ENCODE measurements at regions not wholly inside any gene's neighbourhood (a gene's known extent, or its start where the extent isn't known, plus 50 kb on each side); places are given as distances from the start of the nearest gene placed in this dataset.
"Not testable (repeated sequence)": the region's sequence is repeated elsewhere in the genome, so short reads cannot be mapped to it uniquely, and the experiment has no call there.

DNA sequence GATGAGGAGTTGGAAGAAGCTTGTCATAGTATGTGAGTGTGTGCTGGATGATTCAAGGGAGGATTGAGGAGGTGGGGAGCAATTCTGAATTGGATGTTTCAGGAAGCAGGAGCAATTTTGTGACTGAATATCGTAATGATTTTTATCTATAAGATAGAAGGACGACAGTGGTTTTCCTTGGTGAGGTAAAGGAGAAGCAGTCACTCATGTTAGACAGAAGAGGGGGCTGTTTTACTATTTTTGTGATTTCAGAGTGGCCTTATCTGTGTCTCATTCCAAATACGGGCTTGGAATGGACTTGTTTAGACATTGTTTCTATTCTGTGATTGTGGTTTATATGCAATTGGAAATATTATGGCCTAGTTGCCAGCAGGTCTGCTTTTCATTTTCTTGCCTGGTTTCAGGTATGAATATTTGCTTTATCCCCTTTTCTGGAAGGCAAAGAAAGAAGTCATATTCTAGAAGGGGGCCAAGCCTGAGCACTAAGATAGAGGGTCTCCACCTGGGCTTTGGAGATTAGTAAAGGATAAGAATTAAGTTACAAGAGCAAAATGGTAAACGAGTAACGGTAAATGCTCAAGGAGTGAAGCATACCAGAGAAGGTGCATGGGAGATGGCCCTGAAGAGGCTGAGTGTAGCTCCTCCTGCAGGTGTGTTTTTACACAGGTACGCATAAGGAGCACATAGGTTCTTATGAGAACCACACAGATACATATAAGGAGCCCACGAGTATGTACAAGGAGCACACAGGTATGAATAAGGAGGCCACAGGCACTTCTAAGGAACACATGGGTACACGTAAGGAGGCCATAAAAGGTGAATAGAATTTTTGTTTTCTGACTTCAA, 124.6 kb upstream of the KCNAB1 start:
- no peak for DNase-seq (ENCODE audit: extremely low read depth in 1 of 2, low read depth in 1 of 2)

DNA sequence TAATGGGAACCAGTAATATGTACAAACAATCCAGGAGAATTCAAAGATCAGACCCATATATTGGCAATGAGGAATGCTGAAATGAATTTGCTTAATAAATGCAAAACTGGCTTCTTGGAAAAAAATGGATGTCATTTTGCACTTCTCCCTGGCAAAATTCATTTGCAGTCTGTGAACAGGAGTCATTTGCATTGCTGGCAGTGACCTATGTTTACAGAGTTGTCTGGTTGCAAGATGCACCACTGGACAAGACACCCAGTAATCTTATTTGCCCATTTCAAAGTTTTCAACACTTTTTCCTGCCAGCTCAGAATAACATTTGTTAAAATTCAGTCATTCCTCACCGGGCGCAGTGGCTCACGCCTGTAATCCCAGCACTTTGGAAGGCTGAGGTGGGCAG, 123.5 kb upstream of the KCNAB1 start:
- DNase-seq (ENCODE audit: extremely low read depth in 1 of 2, low read depth in 1 of 2): no peak

DNA sequence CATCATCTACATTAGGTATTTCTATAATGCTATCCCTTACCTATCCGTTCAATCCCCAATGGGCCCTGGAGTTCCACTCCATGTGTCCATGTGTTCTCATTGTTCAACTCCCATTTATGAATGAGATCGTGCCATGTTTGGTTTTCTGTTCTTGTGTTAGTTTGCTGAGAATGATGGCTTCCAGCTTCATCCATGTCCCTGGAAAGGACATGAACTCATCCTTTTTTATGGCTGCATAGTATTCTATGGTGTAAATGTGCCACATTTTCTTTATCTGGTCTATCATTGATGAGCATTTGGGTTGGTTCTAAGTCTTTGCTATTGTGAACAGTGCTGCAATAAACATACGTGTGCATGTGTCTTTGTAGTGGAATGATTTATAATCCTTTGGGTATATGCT, 122.2 kb upstream of the KCNAB1 start:
- DNase-seq (ENCODE audit: extremely low read depth in 1 of 2, low read depth in 1 of 2): not testable (repeated sequence)

DNA sequence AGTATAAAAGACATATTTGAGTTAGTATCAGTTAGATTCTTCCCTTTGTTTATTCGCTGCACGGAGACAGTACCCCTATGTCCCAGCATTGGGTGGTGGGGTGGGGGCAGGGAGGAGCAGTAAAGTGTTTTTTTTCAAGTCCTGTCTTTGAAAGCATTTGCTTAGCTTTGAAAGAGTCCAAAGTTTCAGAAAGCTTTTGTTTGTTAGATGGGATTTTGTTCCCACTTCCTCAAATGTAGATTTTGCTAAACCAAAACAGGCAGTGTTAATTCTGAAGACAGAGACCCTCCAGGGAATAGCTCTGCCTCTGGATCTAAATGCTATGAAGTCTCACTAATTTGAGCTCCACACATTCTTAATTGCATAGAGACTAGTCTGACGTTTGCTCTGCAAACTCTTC, 114.6 kb upstream of the KCNAB1 start:
- no peak for DNase-seq (ENCODE audit: extremely low read depth in 1 of 2, low read depth in 1 of 2)

DNA sequence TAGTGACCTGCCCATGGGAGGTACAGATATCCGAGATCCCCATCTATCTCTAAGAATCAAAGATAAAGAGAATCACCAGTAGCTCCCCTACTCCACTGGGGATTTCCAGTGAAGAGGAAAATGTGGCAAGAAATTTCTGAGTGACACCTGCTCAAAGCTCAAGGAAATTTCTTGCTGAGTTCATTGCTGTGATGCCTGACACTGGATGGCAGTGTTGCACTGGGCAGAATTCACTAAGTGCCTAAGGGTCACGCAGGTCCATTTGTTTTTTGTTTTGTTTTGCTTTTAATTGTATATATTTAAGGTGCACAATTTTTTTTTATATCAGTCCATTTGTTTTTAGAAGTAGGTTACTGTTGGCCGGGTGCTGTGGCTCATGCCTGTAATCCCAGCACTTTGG, 109.5 kb upstream of the KCNAB1 start:
- DNase-seq (ENCODE audit: extremely low read depth in 1 of 2, low read depth in 1 of 2): no peak

DNA sequence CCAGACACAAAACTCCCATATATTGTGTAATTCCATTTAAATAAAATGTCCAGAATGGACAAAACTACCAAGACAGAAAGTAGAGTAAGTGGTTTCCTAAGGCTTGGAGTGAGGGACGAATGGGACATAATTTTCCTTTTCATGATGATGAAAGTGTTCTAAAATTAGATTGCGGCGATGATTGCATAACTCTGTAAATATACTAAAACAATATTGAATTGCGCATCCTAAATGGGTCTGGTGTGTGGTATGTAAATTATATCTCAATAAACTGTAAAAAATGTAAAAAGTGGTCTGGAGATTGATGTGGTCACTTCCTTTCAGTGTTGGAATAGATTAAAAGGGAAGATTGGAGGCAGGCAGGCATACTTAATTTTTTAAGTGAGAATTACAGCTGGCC, 105.9 kb upstream of the KCNAB1 start:
- no peak for DNase-seq (ENCODE audit: extremely low read depth in 1 of 2, low read depth in 1 of 2)

DNA sequence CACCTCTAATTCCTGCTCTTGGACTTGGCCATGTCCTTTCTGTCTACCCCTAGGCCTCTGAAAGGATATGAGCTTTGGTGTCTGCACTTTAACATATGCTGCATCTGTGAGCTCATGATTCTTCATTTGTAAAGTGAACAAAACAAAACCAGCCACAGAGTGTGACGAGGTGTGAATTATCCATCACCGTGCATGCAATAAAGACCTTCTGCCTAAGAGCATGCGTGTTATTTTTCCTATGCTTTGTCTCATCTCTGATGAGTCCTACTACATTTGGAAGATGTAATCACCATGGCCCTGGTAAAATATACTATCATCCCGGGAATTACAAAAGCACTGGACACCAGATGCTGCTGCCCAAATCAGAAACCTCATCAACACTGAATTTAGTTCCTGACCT, 103.5 kb upstream of the KCNAB1 start:
- no peak for DNase-seq (ENCODE audit: extremely low read depth in 1 of 2, low read depth in 1 of 2)

DNA sequence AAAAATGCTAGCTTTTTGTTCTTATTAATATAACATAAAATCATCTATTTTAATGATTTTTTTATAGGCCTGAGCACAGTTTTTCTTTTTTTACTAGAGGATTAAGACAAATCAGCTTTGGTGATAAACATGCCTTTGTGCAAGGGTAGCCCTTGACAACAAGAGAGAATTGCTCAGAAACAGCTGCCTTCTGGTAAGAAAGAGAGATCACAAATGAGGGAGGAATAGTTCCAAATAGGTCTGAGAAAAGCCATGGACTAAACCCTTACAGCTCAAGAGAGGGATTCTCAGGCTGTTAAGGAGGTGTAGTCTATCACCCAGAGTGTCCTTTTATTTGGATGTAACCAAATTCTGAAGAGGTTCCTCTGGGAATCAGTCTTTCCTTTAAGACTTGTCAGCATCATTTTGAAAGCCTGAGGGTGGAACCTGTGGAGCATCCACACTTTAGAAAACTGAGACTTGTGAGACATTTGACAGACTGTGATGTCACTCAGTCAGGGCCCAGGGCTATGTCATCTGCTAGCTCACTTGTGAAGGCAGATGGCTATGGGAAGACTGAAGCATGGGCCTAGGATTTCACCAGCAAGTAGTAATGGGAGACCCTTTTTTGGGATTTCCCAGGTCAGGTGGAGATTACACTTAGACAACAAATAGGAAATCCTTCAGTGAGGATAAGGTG, 102.9 kb upstream of the KCNAB1 start:
- DNase-seq (ENCODE audit: extremely low read depth in 1 of 2, low read depth in 1 of 2): no peak

DNA sequence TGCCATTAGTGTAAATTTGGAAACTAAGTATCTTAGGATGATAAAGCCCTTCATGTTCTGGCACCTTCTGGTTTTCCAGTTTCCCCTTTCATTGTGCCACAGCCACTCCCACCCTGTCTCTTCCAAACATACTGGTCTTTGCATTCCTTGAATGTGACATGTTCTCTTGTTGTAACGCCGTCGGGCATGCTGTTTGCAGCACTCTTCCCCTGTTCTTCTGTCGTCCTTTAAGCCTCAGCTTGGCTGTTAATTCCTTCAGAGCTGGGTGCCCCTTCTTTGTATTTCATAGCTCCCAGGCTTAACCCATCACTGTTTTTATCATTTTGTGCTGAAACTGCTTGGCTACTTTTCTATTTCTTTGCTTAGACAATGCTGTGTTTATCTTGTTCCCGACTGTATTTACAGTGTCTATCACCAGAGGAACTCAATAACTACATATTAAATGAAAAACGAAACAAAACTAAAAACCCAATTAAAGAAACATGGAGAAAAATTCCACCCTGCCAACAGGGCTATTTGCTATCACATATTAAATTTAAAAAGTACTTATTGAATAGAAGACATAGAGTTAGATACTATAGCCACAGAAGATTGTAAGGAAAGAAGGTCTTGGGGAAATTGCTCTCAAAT, 95.4 kb upstream of the KCNAB1 start:
- no peak for DNase-seq (ENCODE audit: extremely low read depth in 1 of 2, low read depth in 1 of 2)

DNA sequence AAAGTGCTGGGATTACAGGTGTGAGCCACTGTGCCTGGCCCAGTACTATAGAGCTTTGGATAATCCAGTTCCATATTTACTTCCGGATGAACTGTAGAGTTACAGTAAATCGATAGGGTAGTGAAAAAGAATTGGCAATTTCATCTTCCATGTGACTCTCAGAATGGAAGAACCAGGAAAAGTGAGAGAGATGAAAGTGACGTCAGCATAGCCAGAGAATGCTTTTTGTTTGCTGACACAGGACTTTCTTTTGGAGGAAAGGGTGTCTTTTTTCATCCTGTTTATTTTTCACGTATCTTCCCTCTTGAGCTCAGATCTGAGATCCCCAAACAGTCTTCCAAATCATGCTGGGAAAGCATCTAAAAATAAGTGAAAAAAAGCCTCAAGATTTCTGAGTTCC, 91.2 kb upstream of the KCNAB1 start:
- DNase-seq (ENCODE audit: extremely low read depth in 1 of 2, low read depth in 1 of 2): no peak

DNA sequence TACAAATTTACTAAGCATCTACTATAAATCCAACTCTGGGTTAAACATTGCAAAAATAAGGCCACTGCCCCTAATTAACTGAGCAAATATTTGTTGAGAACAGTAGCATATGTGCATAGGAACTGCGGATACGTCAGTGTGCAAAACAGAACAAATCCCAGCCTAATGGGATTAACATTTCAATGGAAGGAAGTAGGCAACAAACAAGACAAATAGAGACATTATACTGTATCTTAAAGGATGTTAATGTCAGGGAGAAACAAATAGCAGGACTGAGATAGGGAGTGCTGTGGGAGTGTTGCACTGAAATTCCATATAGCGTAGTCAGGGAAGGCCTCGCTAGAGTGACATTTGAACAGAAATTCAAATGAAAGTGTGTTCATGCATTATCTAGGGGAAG, 89.7 kb upstream of the KCNAB1 start:
- no peak for DNase-seq (ENCODE audit: extremely low read depth in 1 of 2, low read depth in 1 of 2)

DNA sequence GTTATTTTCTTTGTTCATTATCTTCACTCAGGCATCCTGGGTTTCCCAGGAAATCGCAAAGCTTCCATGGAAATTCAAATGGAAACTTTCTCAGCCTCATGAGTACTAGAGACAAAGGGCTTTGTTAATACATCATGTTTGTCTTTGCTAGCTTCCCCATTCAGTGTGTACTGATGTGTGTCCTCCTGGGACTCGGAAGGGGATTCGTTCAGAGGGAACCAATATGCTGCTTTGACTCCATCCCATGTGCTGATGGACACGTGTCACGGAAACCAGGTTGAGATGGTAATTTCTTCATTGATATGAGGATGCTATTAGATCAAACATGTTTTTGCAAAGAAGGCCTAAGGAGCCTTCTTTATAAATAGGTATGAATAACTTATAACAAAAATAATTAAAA, 87.0 kb upstream of the KCNAB1 start:
- DNase-seq (ENCODE audit: extremely low read depth in 1 of 2, low read depth in 1 of 2): no peak

DNA sequence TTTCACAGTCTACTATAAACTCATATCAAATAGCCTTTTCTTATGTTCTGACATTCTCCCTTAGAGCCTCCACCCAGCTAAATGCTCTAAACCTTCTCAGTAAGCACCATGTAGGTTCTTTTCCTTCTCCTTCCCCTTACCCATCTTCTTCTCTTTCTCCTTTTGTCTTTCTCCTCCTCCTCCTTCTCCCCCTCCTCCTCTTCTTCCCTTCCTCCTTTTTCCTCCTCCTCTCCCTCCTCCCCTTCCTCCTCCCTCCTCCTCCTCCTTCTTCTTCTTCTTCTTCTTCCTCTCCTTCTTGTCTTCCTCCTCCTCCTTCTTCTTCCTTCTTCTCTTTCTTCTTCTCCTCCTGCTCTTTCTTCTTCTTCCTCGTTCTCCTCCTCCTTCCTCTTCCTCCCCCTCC, 85.2 kb upstream of the KCNAB1 start:
- no peak for DNase-seq (ENCODE audit: extremely low read depth in 1 of 2, low read depth in 1 of 2)

DNA sequence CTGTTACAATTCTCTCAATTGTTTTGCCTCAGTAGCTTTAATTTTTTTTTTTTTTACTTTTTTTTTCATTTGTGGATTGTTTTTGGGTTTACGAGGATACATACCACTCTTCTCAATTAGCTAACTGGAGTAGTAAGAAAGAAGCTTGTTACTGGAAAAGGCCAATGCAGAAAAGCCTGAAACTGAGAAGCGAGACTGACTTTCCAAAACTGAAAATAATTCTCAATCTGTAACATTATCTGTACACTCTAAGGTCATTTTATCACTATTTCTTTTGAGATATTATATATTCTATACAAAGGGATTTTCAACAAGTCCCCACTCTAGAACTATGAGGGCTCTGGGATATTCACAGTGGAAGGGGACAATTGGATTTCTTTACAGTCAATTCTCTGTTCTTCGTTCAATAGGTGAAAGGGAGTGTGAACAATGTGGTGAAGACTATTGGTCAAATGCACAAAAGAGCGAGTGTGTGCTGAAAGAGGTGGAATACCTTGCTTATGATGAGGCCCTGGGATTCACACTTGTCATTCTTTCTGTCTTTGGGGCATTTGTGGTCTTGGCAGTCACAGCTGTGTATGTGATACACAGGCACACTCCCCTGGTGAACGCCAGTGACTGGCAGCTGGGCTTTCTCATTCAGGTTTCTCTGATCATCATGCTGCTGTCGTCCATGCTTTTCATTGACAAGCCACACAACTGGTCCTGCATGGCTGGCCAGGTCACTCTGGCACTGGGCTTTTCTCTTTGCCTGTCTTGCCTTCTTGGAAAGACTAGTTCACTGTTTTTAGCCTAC, 83.9 kb upstream of the KCNAB1 start:
- DNase-seq (ENCODE audit: extremely low read depth in 1 of 2, low read depth in 1 of 2): no peak

DNA sequence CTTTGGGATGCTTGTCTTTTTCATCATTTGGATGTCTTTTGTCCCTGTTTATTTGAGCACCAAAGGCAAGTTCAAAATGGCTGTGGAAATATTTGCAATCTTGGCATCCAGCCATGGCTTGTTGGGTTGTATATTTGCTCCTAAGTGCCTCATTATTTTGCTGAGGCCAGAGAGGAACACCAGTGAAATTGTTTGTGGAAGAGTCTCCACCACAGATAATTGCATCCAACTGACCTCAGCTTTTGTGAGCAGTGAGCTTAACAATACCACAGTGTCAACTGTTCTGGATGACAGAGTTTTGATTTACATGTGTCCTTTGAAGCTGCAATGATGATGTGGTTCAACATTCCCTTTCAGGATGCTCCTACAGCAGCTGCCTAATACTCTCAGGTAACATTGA, 83.0 kb upstream of the KCNAB1 start:
- DNase-seq (ENCODE audit: extremely low read depth in 1 of 2, low read depth in 1 of 2): no peak

DNA sequence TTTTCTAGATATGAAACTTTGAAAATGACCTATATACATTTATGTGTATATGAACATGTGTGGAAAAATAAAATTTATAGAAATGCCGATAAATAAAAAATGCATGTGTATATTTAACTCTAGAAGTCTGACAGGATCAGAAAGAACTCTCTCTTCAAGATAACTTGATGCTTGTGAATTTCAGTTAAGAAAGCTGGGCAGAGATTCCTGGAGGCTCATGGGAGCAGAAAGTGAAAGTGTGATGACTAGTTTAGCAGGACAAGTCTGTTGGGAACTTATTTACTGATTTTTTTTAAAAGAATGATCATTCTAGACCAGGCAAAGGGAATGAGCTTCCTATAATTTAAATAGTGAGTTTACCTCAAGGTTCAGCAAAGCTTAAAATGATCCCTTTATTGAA, 81.5 kb upstream of the KCNAB1 start:
- no peak for DNase-seq (ENCODE audit: extremely low read depth in 1 of 2, low read depth in 1 of 2)

DNA sequence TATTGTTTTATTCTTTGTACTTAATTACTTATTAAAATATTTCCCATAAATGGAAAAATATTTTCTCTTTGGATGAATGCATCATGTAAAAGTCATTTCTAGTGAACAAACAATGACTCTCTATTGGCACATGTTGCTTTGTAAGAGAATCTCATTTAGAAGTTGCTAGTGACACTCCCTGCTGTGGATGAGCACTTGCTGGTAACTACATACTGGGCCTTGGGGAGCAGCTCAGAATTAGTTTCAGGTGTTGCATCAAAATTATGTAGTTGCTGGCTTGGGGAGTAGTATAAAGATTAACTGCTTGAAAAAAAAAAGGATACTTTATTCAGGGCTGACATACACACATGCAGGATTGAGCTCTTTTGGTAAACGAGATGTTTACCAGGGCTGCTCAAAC, 80.3 kb upstream of the KCNAB1 start:
- no peak for DNase-seq (ENCODE audit: extremely low read depth in 1 of 2, low read depth in 1 of 2)

DNA sequence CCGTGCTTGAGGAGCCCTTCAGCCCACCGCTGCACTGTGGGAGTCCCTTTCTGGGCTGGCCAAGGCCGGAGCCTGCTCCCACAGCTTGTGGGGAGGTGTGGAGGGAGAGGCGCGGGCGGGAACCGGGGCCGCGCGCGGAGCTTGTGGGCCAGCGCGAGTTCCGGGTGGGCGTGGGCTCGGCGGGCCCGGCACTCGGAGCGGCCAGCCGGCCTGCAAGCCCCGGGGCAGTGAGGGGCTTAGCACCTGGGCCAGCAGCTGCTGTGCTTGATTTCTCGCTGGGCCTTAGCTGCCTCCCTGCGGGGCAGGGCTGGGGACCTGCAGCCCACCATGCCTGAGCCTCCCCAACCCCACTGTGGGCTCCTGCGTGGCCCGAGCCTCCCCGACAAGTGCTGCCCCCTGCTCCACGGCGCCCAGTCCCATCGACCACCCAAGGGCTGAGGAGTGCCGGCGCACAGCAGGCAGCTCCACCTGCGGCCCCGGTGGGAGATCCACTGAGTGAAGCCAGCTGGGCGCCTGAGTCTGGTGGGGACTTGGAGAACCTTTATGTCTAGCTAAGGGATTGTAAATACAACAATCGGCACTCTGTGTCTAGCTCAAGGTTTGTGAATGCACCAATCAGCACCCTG, 79.0 kb upstream of the KCNAB1 start:
- not testable (repeated sequence) for DNase-seq (ENCODE audit: extremely low read depth in 1 of 2, low read depth in 1 of 2)

DNA sequence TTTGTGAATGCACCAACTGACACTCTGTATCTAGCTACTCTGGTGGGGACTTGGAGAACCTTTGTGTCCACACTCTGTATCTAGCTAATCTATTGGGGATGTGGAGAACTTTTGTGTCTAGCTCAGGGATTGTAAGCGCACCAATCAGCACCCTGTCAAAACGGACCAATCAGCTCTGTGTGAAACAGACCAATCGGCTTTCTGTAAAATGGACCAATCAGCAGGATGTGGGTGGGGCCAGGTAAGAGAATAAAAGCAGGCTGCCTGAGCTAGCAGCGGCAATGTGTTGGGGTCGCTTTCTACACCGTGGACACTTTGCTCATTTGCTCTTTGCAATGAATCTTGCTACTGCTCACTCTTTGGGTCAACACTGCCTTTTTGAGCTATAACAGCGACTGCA, 78.5 kb upstream of the KCNAB1 start:
- not testable (repeated sequence) for DNase-seq (ENCODE audit: extremely low read depth in 1 of 2, low read depth in 1 of 2)

DNA sequence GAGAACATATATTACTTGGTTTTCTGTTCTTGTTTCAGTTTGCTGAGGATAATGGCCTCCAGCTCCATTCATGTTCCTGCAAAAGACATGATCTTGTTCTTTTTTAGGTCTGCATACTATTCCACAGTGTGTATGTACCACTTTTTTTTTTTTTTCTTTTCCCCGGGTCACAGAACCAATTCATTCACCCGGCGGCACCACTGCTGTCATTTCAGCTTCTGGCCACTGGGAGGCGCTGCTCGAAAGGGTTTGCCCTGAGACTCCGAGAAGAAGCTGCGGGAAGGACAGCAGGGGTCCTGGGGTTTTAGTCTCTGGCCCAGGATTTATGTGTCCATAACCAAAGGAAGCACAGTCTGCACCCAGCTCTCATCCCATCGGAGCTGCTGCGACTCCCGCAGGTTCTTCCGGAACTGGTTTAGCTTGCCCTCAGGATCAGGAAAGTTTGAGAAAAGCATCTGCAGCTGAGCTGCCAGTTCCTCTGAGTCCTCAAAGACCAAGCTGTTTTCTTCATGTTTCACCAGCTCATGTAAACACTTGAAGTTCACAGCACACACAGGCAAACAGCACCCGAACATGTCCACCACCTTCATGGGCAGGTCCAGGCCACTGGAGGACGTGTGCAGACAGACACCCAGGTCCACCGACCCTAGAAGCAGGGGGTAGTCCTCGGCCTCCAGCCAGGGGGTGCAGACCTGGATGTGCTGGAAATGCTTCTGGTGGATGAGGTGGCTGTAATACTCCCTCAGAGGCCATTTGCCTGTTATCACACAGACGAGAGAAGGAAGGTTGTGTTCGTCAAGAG, 76.3 kb upstream of the KCNAB1 start:
- DNase-seq (ENCODE audit: extremely low read depth in 1 of 2, low read depth in 1 of 2): peak; percentile 18 to 25

All from stimulated activated CD8-positive, alpha-beta memory T cell treated with anti-CD3 and anti-CD28 coated beads, Interleukin-7, amount 100 ng/mL, for 48 hours (primary cell).